IMR-90 (cell line): ENCODE measurements at regions not wholly inside any gene's neighbourhood (a gene's known extent, or its start where the extent isn't known, plus 50 kb on each side); places are given as distances from the start of the nearest gene placed in this dataset.

Experiments used
- ATAC-seq: fragments of 200-7000 bp; cut with Tn5 transposase; 2 replicates; pipeline ENCODE4 v1.9.1; 2020; ENCODE audit warnings: low read depth, mild to moderate bottlenecking, moderate library complexity
- BruUV-seq: library from RNA; stranded (reverse); fragments of 400-500 nt; replicated peaks from 2 replicates; lab custom pipeline; 2021; lab: Mats Ljungman, UMichigan
- CTCF ChIA-PET: fragments of 300-600 bp; formaldehyde crosslinking; extraction: SDS; loops from one replicate; lab custom pipeline; 2021; ENCODE audit warnings: antibody characterized with exemption; lab: Yijun Ruan, JAX
- POLR2A ChIA-PET: fragments of 300-600 bp; sonication (Branson Sonifier 250); formaldehyde crosslinking; loops from one replicate; lab custom pipeline; 2022; ENCODE audit warnings: antibody characterized with exemption; ENCODE audit not compliant: unreplicated experiment; lab: Charles Lee
- DNase-seq: peaks from one replicate; pipeline ENCODE4 v3.0.0; 2013
- H2AFZ ChIP-seq: replicated peaks from 2 replicates; pipeline ENCODE3; 2013; ENCODE audit warnings: low read length, mild to moderate bottlenecking; ENCODE audit not compliant: poor library complexity
- H2AK5ac ChIP-seq: 2 replicates; pipeline ENCODE4 v1.6.1; 2013; ENCODE audit warnings: low read depth, low read length, inconsistent platforms
- H2AK9ac ChIP-seq: replicated peaks from 2 replicates; pipeline ENCODE3; 2013; ENCODE audit warnings: mild to moderate bottlenecking, low read depth, low read length, moderate library complexity; ENCODE audit not compliant: poor library complexity
- H2BK120ac ChIP-seq: 2 replicates; pipeline ENCODE4 v1.6.1; 2013; ENCODE audit warnings: low read depth, low read length, inconsistent platforms
- H2BK15ac ChIP-seq: 3 replicates; pipeline ENCODE4 v1.6.1; 2013; ENCODE audit warnings: low read depth, low read length, inconsistent platforms
- H2BK20ac ChIP-seq: 2 replicates; pipeline ENCODE4 v1.6.1; 2013; ENCODE audit warnings: low read depth, mild to moderate bottlenecking, inconsistent platforms, low read length, moderate library complexity
- H2BK5ac ChIP-seq: 2 replicates; pipeline ENCODE4 v1.6.1; 2013; ENCODE audit warnings: mild to moderate bottlenecking, low read depth, low read length, inconsistent platforms; ENCODE audit not compliant: poor library complexity, severe bottlenecking
- H3K14ac ChIP-seq: replicated peaks from 2 replicates; pipeline ENCODE4 v1.6.1; 2013; ENCODE audit warnings: low read depth, low read length, inconsistent platforms
- H3K18ac ChIP-seq: 2 replicates; pipeline ENCODE4 v1.6.1; 2013; ENCODE audit warnings: low read depth, low read length, control low read depth
- H3K23ac ChIP-seq: 2 replicates; pipeline ENCODE4 v1.6.1; 2013; ENCODE audit warnings: low read depth, low read length, inconsistent platforms
- H3K27ac ChIP-seq: 2 replicates; pipeline ENCODE4 v1.5.1; 2013; ENCODE audit warnings: mild to moderate bottlenecking, control low read depth, low read length; ENCODE audit not compliant: insufficient read depth
- H3K27me3 ChIP-seq: 2 replicates; pipeline ENCODE4 v1.6.1; 2013; ENCODE audit warnings: low read length; ENCODE audit not compliant: control insufficient read depth, insufficient read depth
- H3K36me3 ChIP-seq: 2 replicates; pipeline ENCODE4 v1.6.1; 2013; ENCODE audit warnings: low read length, mixed read lengths; ENCODE audit not compliant: control insufficient read depth, insufficient read depth
- H3K4ac ChIP-seq: 2 replicates; pipeline ENCODE4 v1.6.1; 2013; ENCODE audit warnings: low read depth, low read length, inconsistent platforms
- H3K4me1 ChIP-seq: 2 replicates; pipeline ENCODE4 v1.6.1; 2013; ENCODE audit warnings: low read length, mixed read lengths; ENCODE audit not compliant: control insufficient read depth, insufficient read depth
- H3K4me2 ChIP-seq: 2 replicates; pipeline ENCODE4 v1.6.1; 2013; ENCODE audit warnings: low read depth, mild to moderate bottlenecking, control low read depth, low read length, moderate library complexity
- H3K4me3 ChIP-seq: 2 replicates; pipeline ENCODE4 v1.5.1; 2013; ENCODE audit warnings: low read depth, mild to moderate bottlenecking, control low read depth, low read length, moderate library complexity; ENCODE audit not compliant: insufficient read depth
- H3K56ac ChIP-seq: 2 replicates; pipeline ENCODE4 v1.6.1; 2013; ENCODE audit warnings: low read length, inconsistent platforms; ENCODE audit not compliant: insufficient read depth; ENCODE audit errors: extremely low read depth
- H3K79me1 ChIP-seq, 2 experiments: 2 replicates each; pipeline ENCODE4 v1.6.1; 2013; ENCODE audit warnings: low read length in 2 of 2, inconsistent platforms in 1 of 2, low read depth in 1 of 2
- H3K9ac ChIP-seq: 2 replicates; pipeline ENCODE4 v1.6.1; 2013; ENCODE audit warnings: low read depth, low read length, control low read depth
- H3K9me1 ChIP-seq: 2 replicates; pipeline ENCODE4 v1.6.1; 2013; ENCODE audit warnings: low read length, inconsistent platforms; ENCODE audit not compliant: insufficient read depth
- H3K9me3 ChIP-seq: 2 replicates; pipeline ENCODE4 v1.6.1; 2013; ENCODE audit warnings: low read length; ENCODE audit not compliant: control insufficient read depth, insufficient read depth
- H4K20me1 ChIP-seq: 2 replicates; pipeline ENCODE4 v1.6.1; 2013; ENCODE audit warnings: low read length, inconsistent platforms; ENCODE audit not compliant: insufficient read depth
- H4K5ac ChIP-seq: 2 replicates; pipeline ENCODE4 v1.6.1; 2013; ENCODE audit warnings: mild to moderate bottlenecking, low read depth, low read length, control low read depth
- H4K8ac ChIP-seq, 2 experiments: 2 replicates each; pipeline ENCODE4 v1.6.1; 2013; ENCODE audit warnings: low read depth in 2 of 2, low read length in 2 of 2, control low read depth in 1 of 2, inconsistent platforms in 1 of 2
- H4K91ac ChIP-seq: 2 replicates; pipeline ENCODE4 v1.6.1; 2013; ENCODE audit warnings: low read depth, low read length, inconsistent platforms; ENCODE audit not compliant: insufficient read depth
- CEBPB ChIP-seq: IDR thresholded peaks from 2 replicates; pipeline ENCODE4 v1.6.1; 2012; ENCODE audit warnings: low read depth, low read length, improper control_type of control experiment
- CHD1 ChIP-seq: IDR thresholded peaks from 2 replicates; pipeline ENCODE4 v1.6.1; 2012; ENCODE audit warnings: low read depth, low read length, improper control_type of control experiment
- FOS ChIP-seq: fragments of 150-350 bp; IDR thresholded peaks from 2 replicates; pipeline ENCODE4 v1.6.1; 2016; ENCODE audit warnings: low read depth, low read length
- MAFK ChIP-seq: IDR thresholded peaks from 2 replicates; pipeline ENCODE4 v1.6.1; 2012; ENCODE audit warnings: low read depth, low read length, improper control_type of control experiment
- MAZ ChIP-seq: IDR thresholded peaks from 2 replicates; pipeline ENCODE4 v1.6.1; 2012; ENCODE audit warnings: low read depth, mild to moderate bottlenecking, low read length, improper control_type of control experiment, moderate library complexity, borderline replicate concordance
- MXI1 ChIP-seq: IDR thresholded peaks from 2 replicates; pipeline ENCODE4 v1.6.1; 2012; ENCODE audit warnings: low read depth, mild to moderate bottlenecking, low read length, moderate library complexity, borderline replicate concordance
- NFE2L2 ChIP-seq: fragments of 150-350 bp; IDR thresholded peaks from 2 replicates; pipeline ENCODE4 v1.6.1; 2016; ENCODE audit warnings: low read depth, mild to moderate bottlenecking, low read length
- POLR2A ChIP-seq: IDR thresholded peaks from 2 replicates; pipeline ENCODE4 v1.6.1; 2012; ENCODE audit warnings: mild to moderate bottlenecking, low read depth, low read length
- RAD21 ChIP-seq: IDR thresholded peaks from 2 replicates; pipeline ENCODE4 v1.6.1; 2012; ENCODE audit warnings: low read length, improper control_type of control experiment
- RCOR1 ChIP-seq: IDR thresholded peaks from 2 replicates; pipeline ENCODE4 v1.6.1; 2012; ENCODE audit warnings: mild to moderate bottlenecking, low read length, improper control_type of control experiment; ENCODE audit not compliant: insufficient replicate concordance
- RFX5 ChIP-seq: IDR thresholded peaks from 2 replicates; pipeline ENCODE4 v1.8.0; 2012; ENCODE audit warnings: low read depth, mild to moderate bottlenecking, low read length, moderate library complexity
- USF2 ChIP-seq: fragments of 150-350 bp; IDR thresholded peaks from 2 replicates; pipeline ENCODE4 v1.6.1; 2017; ENCODE audit warnings: mild to moderate bottlenecking, antibody characterized with exemption, low read length, low read depth
- dilution Hi-C: fragments of 300-500 bp; cut with HindIII; formaldehyde crosslinking; loops from one replicate; pipeline ENCODE4 v1.14.3; 2018; ENCODE audit warnings: low sequenced_read_pairs; ENCODE audit not compliant: unreplicated experiment
- in situ Hi-C: fragments of 300-500 bp; cut with MboI; formaldehyde crosslinking; loops from 3 replicates; pipeline ENCODE4 v1.14.3; 2019; ENCODE audit warnings: low sequenced_read_pairs, inconsistent platforms, mixed read lengths
- intact Hi-C: fragments of 100-400 bp; cut with micrococcal nuclease; formaldehyde crosslinking; loops from 2 replicates; pipeline ENCODE4 v1.10.0; 2022
- TF ChIP-seq, protein P1 (sequence below): conservative IDR thresholded peaks from 2 replicates; pipeline ENCODE4 v1.5.1; 2012; ENCODE audit warnings: mild to moderate bottlenecking, low read depth, low read length, improper control_type of control experiment
- TF ChIP-seq, protein P2 (sequence below): fragments of 150-350 bp; IDR thresholded peaks from 2 replicates; pipeline ENCODE4 v1.6.1; 2016; ENCODE audit warnings: low read depth, mild to moderate bottlenecking, low read length, moderate library complexity, borderline replicate concordance

DNA sequence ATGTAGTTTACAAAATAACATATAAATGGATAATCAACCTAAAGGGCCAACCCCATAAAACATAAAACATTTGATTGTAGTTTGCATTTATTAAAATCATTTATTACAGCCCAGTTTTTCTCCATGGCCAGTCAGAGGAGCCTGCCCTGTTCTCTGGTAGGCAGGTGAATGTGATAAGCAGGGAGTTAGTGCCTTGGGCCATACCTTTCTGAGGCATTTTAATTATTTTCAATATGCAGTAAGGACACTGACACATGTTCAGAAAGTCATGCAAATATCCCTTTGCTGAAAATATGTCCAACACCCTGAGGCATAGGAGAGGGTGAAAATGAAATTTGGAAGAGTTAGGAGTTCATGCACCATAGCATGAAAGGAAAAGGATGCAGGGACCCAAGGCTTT lies 242.6 kb upstream of the EDNRB start:
- no TSS peak for BruUV-seq
- Histone ChIP-seq H2BK20ac (peak overlapping the region; percentile 64; the same call in 1 of the 2 replicates), H2AK9ac (no peak overlapping the region), H4K8ac (peak overlapping the region in 1 of 2 experiments; percentile 16; a peak in 1 of 4 replicates), H3K4ac (peak overlapping the region; percentile 3; the same call in 1 of the 2 replicates), H2BK120ac (peak overlapping the region; percentile 52; the same call in 1 of the 2 replicates), H3K27ac (no peak overlapping the region), H3K36me3 (no peaks in the 10 kb centered on the region), H4K5ac (no peak overlapping the region), H2BK15ac (no peak overlapping the region), H3K4me3 (no peak overlapping the region), H3K9ac (no peak overlapping the region), H3K4me2 (no peak overlapping the region), H2AK5ac (no peak overlapping the region), H3K23ac (no peak overlapping the region; the same call in 1 of the 2 replicates), H3K4me1 (no peaks in the 10 kb centered on the region; the same call in 1 of the 2 replicates), H3K9me3 (no peaks in the 10 kb centered on the region), H4K20me1 (no peaks in the 10 kb centered on the region), H3K79me1 (no peaks in the 10 kb centered on the region), H3K9me1 (no peaks in the 10 kb centered on the region), H2AFZ (no peak overlapping the region), H3K18ac (no peak overlapping the region), H3K27me3 (no peaks in the 10 kb centered on the region), H3K14ac (peak overlapping the region; percentile 22; the same call in 1 of the 2 replicates), H2BK5ac (no peak overlapping the region), H3K56ac (no peak overlapping the region), H4K91ac (no peak overlapping the region)
- ChIA-PET CTCF (no interaction called here), POLR2A (no interaction called here)
- TF ChIP-seq USF2 (no peak), RAD21 (no peak), RCOR1 (no peak), POLR2A (no peak), CHD1 (no peak), MAZ (no peak), RFX5 (no peak), MXI1 (no peak), FOS (no peak), CEBPB (no peak), NFE2L2 (no peak), MAFK (no peak)
- TF ChIP-seq, protein P1, sequence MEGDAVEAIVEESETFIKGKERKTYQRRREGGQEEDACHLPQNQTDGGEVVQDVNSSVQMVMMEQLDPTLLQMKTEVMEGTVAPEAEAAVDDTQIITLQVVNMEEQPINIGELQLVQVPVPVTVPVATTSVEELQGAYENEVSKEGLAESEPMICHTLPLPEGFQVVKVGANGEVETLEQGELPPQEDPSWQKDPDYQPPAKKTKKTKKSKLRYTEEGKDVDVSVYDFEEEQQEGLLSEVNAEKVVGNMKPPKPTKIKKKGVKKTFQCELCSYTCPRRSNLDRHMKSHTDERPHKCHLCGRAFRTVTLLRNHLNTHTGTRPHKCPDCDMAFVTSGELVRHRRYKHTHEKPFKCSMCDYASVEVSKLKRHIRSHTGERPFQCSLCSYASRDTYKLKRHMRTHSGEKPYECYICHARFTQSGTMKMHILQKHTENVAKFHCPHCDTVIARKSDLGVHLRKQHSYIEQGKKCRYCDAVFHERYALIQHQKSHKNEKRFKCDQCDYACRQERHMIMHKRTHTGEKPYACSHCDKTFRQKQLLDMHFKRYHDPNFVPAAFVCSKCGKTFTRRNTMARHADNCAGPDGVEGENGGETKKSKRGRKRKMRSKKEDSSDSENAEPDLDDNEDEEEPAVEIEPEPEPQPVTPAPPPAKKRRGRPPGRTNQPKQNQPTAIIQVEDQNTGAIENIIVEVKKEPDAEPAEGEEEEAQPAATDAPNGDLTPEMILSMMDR = no peak
- TF ChIP-seq, protein P2, sequence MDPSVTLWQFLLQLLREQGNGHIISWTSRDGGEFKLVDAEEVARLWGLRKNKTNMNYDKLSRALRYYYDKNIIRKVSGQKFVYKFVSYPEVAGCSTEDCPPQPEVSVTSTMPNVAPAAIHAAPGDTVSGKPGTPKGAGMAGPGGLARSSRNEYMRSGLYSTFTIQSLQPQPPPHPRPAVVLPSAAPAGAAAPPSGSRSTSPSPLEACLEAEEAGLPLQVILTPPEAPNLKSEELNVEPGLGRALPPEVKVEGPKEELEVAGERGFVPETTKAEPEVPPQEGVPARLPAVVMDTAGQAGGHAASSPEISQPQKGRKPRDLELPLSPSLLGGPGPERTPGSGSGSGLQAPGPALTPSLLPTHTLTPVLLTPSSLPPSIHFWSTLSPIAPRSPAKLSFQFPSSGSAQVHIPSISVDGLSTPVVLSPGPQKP = no peak
- in situ Hi-C loops (no loop called here), dilution Hi-C loops (no loop called here), intact Hi-C loops (no loop called here)
- ATAC-seq (no peak), DNase-seq (no peak)
